HCT116 (cell line): ENCODE measurements at regions not wholly inside any gene's neighbourhood (a gene's known extent, or its start where the extent isn't known, plus 50 kb on each side); places are given as distances from the start of the nearest gene placed in this dataset.

Experiments
- ATAC-seq: fragments of 200-7000 bp; cut with Tn5 transposase; 2 replicates; pipeline ENCODE4 v1.9.1; 2020; ENCODE audit warnings: mild to moderate bottlenecking, moderate library complexity
- BruUV-seq: library from RNA; stranded (reverse); fragments of 400-500 nt; replicated peaks from 2 replicates; lab custom pipeline; 2021; lab: Mats Ljungman, UMichigan
- CTCF ChIA-PET: fragments of 300-600 bp; sonication (Branson Sonifier 250); formaldehyde crosslinking; loops from one replicate; lab custom pipeline; 2021; ENCODE audit warnings: antibody characterized with exemption; lab: Charles Lee
- POLR2A ChIA-PET: fragments of 300-600, 350-600 bp; sonication (Branson Sonifier 250); formaldehyde crosslinking; loops from one replicate; lab custom pipeline; 2021; ENCODE audit warnings: antibody characterized with exemption; lab: Charles Lee
- RAD21 ChIA-PET, 2 experiments: fragments of 300-600 bp; sonication (Branson Sonifier 250); formaldehyde crosslinking; loops; one replicate each; lab custom pipeline; 2023; ENCODE audit warnings: low total read pairs in 2 of 2; ENCODE audit not compliant: uncharacterized antibody in 2 of 2, unreplicated experiment in 2 of 2, low non-redundant PET in 1 of 2; lab: Charles Lee
- DNase-seq: peaks from one replicate; pipeline ENCODE4 v3.0.0-alpha.2; 2010; ENCODE audit warnings: low read depth, low spot score
- H2AFZ ChIP-seq: fragments of 200-600 bp; shearing (Covaris generic), sonication (generic); 2 replicates; pipeline ENCODE4 v1.6.1; 2017; ENCODE audit warnings: low read depth, mixed run types, mixed read lengths, antibody characterized with exemption, low read length; ENCODE audit not compliant: poor library complexity, severe bottlenecking
- H3K27ac ChIP-seq: 2 replicates; pipeline ENCODE4 v1.5.1; 2012; ENCODE audit warnings: low read depth, low read length
- H3K27me3 ChIP-seq: fragments of 200-600 bp; sonication (generic); 2 replicates; pipeline ENCODE4 v1.6.1; 2016; ENCODE audit warnings: mixed run types, low read length, mixed read lengths; ENCODE audit not compliant: insufficient read depth
- H3K36me3 ChIP-seq, 2 experiments: fragments of 200-500 bp in 1 of 2; fragments of 200-600 bp in 1 of 2; sonication (Bioruptor generic) in 1 of 2; sonication (generic) in 1 of 2; 2 replicates each; pipeline versions ENCODE4 v1.5.1 to v1.6.1; 2014 to 2016; ENCODE audit warnings: low read length in 2 of 2, inconsistent platforms in 1 of 2, mixed read lengths in 1 of 2, mixed run types in 1 of 2; ENCODE audit not compliant: insufficient read depth in 2 of 2, control insufficient read depth in 1 of 2
- H3K4me1 ChIP-seq, 2 experiments: fragments of 200-600 bp in 1 of 2; sonication (generic) in 1 of 2; 2 replicates each; pipeline versions ENCODE4 v1.5.1 to v1.6.1; 2012 to 2017; ENCODE audit warnings: low read length in 2 of 2, inconsistent platforms in 1 of 2, mild to moderate bottlenecking in 1 of 2, mixed read lengths in 1 of 2, mixed run types in 1 of 2, moderate library complexity in 1 of 2; ENCODE audit not compliant: insufficient read depth in 2 of 2, control insufficient read depth in 1 of 2
- H3K4me2 ChIP-seq: fragments of 200-600 bp; sonication (generic); 2 replicates; pipeline ENCODE4 v1.6.1; 2017; ENCODE audit warnings: mixed run types, low read length, mixed read lengths
- H3K4me3 ChIP-seq, 2 experiments: fragments of 200-600 bp in 1 of 2; sonication (generic) in 1 of 2; replicated peaks in 1 of 2; 2 replicates each; pipeline ENCODE4 v1.5.1; 2011 to 2016; ENCODE audit warnings: low read length in 2 of 2, control low read depth in 1 of 2, low read depth in 1 of 2, mild to moderate bottlenecking in 1 of 2, mixed read lengths in 1 of 2, mixed run types in 1 of 2
- H3K79me2 ChIP-seq: fragments of 200-600 bp; sonication (generic); 2 replicates; pipeline ENCODE4 v1.6.1; 2017; ENCODE audit warnings: mild to moderate bottlenecking, mixed run types, low read length, moderate library complexity, mixed read lengths; ENCODE audit not compliant: insufficient read depth
- H3K9ac ChIP-seq: fragments of 200-600 bp; sonication (generic); 2 replicates; pipeline ENCODE4 v1.6.1; 2016; ENCODE audit warnings: low read length, mixed read lengths
- H3K9me2 ChIP-seq: fragments of 200-600 bp; sonication (generic), shearing (Covaris generic); 2 replicates; pipeline ENCODE4 v1.6.1; 2017; ENCODE audit warnings: mixed run types, mild to moderate bottlenecking, moderate library complexity; ENCODE audit not compliant: insufficient read depth
- H3K9me3 ChIP-seq, 2 experiments: fragments of 200-500 bp in 1 of 2; fragments of 200-600 bp in 1 of 2; sonication (Bioruptor generic) in 1 of 2; sonication (generic) in 1 of 2; 2 replicates each; pipeline ENCODE4 v1.6.1; 2014 to 2017; ENCODE audit warnings: low read length in 2 of 2, mixed read lengths in 2 of 2, inconsistent platforms in 1 of 2, low read depth in 1 of 2, mild to moderate bottlenecking in 1 of 2, mixed run types in 1 of 2, moderate library complexity in 1 of 2; ENCODE audit not compliant: control insufficient read depth in 1 of 2, insufficient read depth in 1 of 2
- H4K20me1 ChIP-seq: fragments of 200-600 bp; sonication (generic), shearing (Covaris generic); 2 replicates; pipeline ENCODE4 v1.6.1; 2017; ENCODE audit warnings: mixed run types, mild to moderate bottlenecking, moderate library complexity; ENCODE audit not compliant: insufficient read depth
- EGR1 ChIP-seq: IDR thresholded peaks from 2 replicates; pipeline ENCODE4 v1.6.1; 2012; ENCODE audit warnings: low read depth
- ELF1 ChIP-seq: IDR thresholded peaks from 2 replicates; pipeline ENCODE4 v1.6.1; 2012; ENCODE audit warnings: low read depth, borderline replicate concordance
- EZH2phosphoT487 ChIP-seq: fragments of 200-600 bp; IDR thresholded peaks from 2 replicates; pipeline ENCODE4 v1.6.1; 2018; ENCODE audit warnings: antibody characterized with exemption, borderline replicate concordance
- JUND ChIP-seq: IDR thresholded peaks from 2 replicates; pipeline ENCODE4 v1.6.1; 2012
- POLR2A ChIP-seq: IDR thresholded peaks from 2 replicates; pipeline ENCODE4 v1.7.0; 2011; ENCODE audit warnings: borderline replicate concordance; ENCODE audit not compliant: insufficient read depth, insufficient read length; ENCODE audit errors: extremely low read depth
- RAD21 ChIP-seq: IDR thresholded peaks from 2 replicates; pipeline ENCODE4 v1.6.1; 2012; ENCODE audit warnings: low read depth, mild to moderate bottlenecking
- SP1 ChIP-seq: IDR thresholded peaks from 2 replicates; pipeline ENCODE4 v1.6.1; 2012; ENCODE audit warnings: low read depth
- YY1 ChIP-seq: IDR thresholded peaks from 2 replicates; pipeline ENCODE4 v1.6.1; 2011; ENCODE audit warnings: low read length, low read depth, moderate library complexity, mild to moderate bottlenecking; ENCODE audit not compliant: insufficient replicate concordance; ENCODE audit errors: extremely low read depth
- ZFX ChIP-seq: fragments of 450-650 bp; IDR thresholded peaks from 2 replicates; pipeline ENCODE4 v1.6.1; 2017
- intact Hi-C: fragments of 100-400 bp; cut with micrococcal nuclease; formaldehyde crosslinking; loops from 2 replicates; pipeline ENCODE4 v1.10.0; 2022
- TF ChIP-seq, protein P1 (sequence below): IDR thresholded peaks from 2 replicates; pipeline ENCODE4 v1.6.1; 2012
- TF ChIP-seq, protein P2 (sequence below): IDR thresholded peaks from 2 replicates; pipeline ENCODE4 v1.6.1; 2011; ENCODE audit warnings: mild to moderate bottlenecking, low read length, moderate library complexity; ENCODE audit not compliant: insufficient replicate concordance; ENCODE audit errors: extremely low read depth

DNA sequence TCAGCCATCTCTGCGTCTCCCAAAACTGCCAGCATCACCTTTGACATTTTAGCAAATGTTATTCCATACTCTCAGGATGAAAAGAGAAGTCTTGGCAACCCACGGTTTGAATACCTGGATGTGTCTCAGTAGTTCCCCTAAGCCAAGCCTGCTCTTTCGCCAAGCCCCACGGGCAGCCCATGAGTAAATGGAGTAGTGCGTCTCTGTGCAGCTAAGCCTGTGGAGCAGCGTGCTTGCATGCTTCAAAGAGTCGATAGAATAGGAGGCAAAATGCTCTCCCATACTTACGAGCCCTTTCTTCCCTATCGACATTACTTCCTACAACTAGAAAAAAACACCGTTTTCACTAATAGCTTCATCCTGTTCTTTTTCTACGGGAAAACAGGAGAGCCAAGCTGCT is 634.5 kb upstream of the TMEM132C start:
- H2AFZ ChIP-seq, result no peak overlapping the region
- no peaks in the 10 kb centered on the region for H3K27me3 ChIP-seq
- no peaks in the 10 kb centered on the region for H4K20me1 ChIP-seq
- H3K36me3 ChIP-seq, result no peaks in the 10 kb centered on the region
- ChIA-PET CTCF (no interaction called here), POLR2A (no interaction called here), RAD21 (no interaction called here)
- no peak overlapping the region for H3K27ac ChIP-seq
- intact Hi-C loops, result no loop called here
- no peak overlapping the region for H3K4me2 ChIP-seq
- DNase-seq (no peak), ATAC-seq (no peak)
- H3K9me3 ChIP-seq, result peaks cover 3 to 13% of the 10 kb centered on the region in 2 experiments; a peak in 2 of 4 replicates
- no TSS peak for BruUV-seq
- H3K4me3 ChIP-seq, result no peak overlapping the region
- no peak overlapping the region for H3K9ac ChIP-seq
- TF ChIP-seq POLR2A, result no peak
- TF ChIP-seq JUND, result no peak
- TF ChIP-seq RAD21, result no peak
- no peak for TF ChIP-seq EZH2phosphoT487
- TF ChIP-seq, protein P1, sequence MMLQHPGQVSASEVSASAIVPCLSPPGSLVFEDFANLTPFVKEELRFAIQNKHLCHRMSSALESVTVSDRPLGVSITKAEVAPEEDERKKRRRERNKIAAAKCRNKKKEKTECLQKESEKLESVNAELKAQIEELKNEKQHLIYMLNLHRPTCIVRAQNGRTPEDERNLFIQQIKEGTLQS, result no peak
- no peak for TF ChIP-seq EGR1
- no peak for TF ChIP-seq ELF1
- TF ChIP-seq ZFX, result no peak
- no peak for TF ChIP-seq YY1
- H3K4me1 ChIP-seq, result no peaks in the 10 kb centered on the region
- H3K79me2 ChIP-seq, result no peaks in the 10 kb centered on the region
- H3K9me2 ChIP-seq, result no peaks in the 10 kb centered on the region

DNA sequence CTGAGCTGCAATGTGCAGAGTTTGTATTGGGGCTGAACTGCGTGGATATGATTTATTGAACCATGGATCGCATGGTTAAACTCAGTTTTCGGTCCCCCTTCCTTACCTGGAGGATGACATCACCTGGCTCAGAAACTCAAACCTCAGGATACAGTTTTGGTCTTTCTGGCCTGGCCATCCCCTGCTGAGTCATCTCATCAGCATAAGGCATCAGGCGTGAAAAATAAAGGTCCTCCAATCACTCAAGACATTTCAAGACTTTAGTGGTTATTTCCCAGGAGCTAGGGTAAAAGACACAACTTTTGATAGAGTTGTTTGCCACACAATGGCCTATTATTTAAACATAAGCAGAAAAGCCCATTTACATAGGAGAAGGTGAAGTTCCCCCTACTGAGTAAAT is 631.1 kb upstream of the TMEM132C start:
- CTCF ChIA-PET, result no interaction called here
- H3K79me2 ChIP-seq, result no peaks in the 10 kb centered on the region
- H3K9me2 ChIP-seq, result no peaks in the 10 kb centered on the region
- no TSS peak for BruUV-seq
- H3K9ac ChIP-seq, result no peak overlapping the region
- POLR2A ChIA-PET, result no interaction called here
- H3K4me2 ChIP-seq, result no peak overlapping the region
- no peaks in the 10 kb centered on the region for H3K27me3 ChIP-seq
- H3K9me3 ChIP-seq, result peaks cover 3 to 13% of the 10 kb centered on the region in 2 experiments; a peak in 2 of 4 replicates
- no peaks in the 10 kb centered on the region for H3K36me3 ChIP-seq
- H3K27ac ChIP-seq, result no peak overlapping the region
- H3K4me3 ChIP-seq, result no peak overlapping the region
- RAD21 ChIA-PET, result no interaction called here
- intact Hi-C loops, result no loop called here
- ATAC-seq (no peak), DNase-seq (no peak)
- no peaks in the 10 kb centered on the region for H4K20me1 ChIP-seq
- TF ChIP-seq ZFX (no peak), SP1 (no peak), ELF1 (no peak), EZH2phosphoT487 (no peak)
- TF ChIP-seq, protein P2, sequence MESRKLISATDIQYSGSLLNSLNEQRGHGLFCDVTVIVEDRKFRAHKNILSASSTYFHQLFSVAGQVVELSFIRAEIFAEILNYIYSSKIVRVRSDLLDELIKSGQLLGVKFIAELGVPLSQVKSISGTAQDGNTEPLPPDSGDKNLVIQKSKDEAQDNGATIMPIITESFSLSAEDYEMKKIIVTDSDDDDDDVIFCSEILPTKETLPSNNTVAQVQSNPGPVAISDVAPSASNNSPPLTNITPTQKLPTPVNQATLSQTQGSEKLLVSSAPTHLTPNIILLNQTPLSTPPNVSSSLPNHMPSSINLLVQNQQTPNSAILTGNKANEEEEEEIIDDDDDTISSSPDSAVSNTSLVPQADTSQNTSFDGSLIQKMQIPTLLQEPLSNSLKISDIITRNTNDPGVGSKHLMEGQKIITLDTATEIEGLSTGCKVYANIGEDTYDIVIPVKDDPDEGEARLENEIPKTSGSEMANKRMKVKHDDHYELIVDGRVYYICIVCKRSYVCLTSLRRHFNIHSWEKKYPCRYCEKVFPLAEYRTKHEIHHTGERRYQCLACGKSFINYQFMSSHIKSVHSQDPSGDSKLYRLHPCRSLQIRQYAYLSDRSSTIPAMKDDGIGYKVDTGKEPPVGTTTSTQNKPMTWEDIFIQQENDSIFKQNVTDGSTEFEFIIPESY, result no peak
- H2AFZ ChIP-seq, result no peak overlapping the region
- H3K4me1 ChIP-seq, result no peaks in the 10 kb centered on the region
